ENCODE measurements at regions not wholly inside any gene's neighbourhood (a gene's known extent, or its start where the extent isn't known, plus 50 kb on each side); places are given as distances from the start of the nearest gene placed in this dataset.
"Not testable (repeated sequence)": the region's sequence is repeated elsewhere in the genome, so short reads cannot be mapped to it uniquely, and the experiment has no call there.

DNA sequence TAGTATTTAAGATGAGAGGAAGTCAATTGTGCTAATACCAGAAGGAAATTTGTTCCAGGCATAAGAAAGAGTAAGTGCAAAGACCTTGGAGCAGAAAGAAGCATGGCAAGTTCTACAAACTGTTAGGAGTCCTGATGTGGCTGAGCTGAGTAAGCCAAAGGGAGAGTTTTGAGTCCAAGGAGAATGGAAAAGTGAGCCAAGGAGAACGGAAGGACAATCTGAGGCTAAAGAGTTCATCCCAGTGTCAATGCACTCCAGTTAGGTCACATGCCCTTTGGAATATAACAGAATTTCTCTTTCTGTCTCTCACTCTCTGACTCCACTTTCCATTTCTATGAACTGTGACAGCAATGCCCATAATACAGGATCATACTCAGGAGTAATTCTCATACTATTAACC is 224.7 kb downstream of the CAAP1 start:
- DNase-seq (ENCODE audit: low spot score) = no peak

DNA sequence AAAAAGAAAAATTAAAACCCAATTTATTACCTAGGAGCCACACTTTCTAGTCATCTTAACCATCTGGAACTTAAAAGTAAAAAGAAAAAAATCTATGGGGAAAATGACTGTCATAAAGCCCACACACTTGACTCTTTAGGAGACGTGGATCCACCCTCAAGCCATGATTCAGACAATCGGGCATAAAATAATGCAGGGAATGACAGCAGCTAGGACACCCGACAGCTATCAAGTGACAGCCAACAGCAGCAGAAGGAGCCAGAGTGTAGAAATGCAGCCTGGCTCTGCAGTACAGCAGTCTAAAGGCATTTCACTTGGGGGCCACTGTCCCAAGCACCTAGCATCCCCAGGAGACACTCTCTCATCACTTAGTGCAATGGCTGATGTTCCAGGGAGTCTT is 226.9 kb downstream of the CAAP1 start:
- DNase-seq (ENCODE audit: low spot score) = no peak

DNA sequence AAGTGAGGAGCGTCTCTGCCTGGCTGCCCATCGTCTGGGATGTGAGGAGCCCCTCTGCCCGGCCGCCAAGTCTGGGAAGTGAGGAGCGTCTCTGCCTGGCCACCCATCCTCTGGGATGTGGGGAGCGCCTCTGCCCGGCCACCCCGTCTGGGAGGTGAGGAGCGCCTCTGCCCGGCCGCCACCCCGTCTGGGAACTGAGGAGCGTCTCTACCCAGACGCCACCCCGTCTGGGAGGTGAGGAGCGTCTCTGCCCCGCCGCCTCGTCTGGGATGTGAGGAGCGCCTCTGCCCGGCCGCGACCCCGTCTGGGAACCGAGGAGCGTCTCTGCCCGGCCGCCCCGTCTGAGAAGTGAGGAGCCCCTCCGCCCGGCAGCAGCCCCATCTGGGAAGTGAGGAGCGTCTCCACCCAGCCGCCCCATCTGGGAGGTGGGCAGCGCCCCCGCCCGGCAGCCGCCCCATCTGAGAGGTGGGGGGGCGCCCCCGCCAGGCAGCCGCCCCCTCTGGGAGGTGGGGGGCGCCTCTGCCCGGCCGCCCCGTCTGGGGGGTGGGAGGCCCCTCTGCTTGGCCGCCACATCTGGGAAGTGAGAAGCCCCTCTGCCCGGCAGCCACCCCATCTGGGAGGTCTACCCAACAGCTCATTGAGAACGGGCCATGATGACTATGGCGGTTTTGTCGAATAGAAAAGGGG is 228.4 kb downstream of the CAAP1 start:
- DNase-seq (ENCODE audit: low spot score) = not testable (repeated sequence)

DNA sequence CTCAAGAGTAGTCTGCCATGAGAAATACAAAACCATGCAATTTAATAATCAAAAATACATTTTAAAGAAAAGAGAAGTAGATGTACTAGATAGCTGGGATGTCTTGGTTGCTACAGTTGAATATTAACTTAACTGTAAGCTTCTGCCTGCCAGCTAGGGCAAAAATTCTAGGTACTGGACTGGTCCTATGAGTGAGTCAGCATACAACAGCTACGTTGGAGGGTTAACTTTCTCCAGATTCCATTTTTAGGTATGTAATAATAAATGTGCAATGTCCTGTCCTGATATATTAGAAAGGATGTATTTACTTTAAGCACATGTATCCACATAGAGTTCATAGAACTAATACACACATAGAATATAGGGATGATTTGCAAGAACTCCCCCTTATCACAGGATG is 230.1 kb downstream of the CAAP1 start:
- DNase-seq (ENCODE audit: low spot score) = no peak

DNA sequence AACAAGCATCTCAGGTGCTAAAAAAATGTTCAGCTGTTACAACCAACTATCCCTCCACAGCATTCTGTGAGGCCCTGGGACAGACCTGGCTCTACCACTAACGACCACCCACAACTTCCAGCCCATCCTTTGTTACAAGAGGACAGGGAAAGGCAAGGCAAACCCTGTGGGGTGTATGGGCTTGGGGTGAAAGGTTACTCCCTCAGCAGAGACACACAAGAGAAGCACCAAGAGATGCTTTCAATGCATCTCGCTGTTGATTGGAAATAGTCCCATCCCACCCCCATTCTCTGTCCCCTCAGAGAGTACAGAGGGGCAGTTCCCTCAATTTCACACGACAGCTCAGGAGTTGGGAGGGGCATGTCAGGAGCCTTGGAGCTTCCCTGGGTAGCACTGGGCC is 234.1 kb downstream of the CAAP1 start:
- no peak for DNase-seq (ENCODE audit: low spot score)

DNA sequence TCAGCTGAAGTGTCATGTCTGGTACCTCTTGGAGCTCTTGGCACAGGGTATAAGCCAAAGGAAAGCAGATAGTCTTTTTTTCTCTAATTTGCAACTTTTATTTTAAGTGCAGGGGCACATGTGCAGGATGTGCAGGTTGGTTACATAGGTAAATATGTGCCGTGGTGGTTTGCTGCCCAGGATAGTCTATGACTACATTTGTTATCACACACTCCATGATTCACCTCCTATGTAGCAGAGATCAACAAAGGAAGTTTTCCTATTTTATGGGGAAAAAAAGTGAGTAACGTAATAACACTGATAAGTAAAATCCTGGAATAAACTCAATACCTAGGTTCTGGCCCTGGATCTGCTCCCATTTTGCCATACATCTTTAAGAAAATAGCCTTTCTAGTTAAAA is 234.6 kb downstream of the CAAP1 start:
- no peak for DNase-seq (ENCODE audit: low spot score)

DNA sequence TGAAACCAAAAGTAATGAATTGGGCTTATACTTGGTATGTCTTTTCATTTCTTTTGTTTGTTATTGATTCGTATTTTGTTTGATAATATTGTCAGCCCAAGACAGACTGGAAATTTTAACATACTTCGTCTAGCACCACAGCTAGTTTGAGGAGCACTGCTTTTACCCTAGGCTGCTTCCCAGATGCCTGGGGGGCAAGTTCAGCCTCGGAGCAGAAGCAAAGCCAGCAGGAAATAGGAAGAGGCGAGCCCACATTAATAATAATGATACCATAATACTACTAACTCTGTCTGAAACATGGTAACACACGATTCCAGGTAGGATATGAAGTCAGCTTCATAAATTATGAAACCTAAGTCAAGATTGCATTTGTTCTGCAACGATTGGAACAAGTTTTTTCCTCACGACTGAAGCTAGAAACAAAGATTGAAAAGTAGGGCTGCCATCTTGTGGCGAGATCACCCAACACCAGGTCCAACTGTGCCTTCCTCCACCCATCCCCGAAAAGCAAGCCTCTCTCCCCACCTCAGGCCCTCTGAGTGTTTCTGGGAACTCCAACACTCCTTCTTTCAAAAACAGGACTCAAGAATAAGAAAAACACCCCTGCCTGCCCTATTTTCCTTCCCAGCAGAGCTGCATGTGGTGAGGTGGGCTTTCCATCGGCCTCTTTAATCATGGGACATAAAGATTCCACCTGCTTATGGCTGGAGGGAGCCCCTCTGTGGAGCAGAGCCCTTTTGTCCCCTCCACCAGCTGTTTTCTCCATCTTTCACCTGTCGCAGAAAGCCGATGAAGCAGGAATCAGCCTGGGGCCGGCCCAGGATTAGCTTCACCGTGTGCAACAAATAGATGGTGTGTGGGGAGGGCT is 236.4 kb downstream of the CAAP1 start:
- no peak for DNase-seq (ENCODE audit: low spot score)

DNA sequence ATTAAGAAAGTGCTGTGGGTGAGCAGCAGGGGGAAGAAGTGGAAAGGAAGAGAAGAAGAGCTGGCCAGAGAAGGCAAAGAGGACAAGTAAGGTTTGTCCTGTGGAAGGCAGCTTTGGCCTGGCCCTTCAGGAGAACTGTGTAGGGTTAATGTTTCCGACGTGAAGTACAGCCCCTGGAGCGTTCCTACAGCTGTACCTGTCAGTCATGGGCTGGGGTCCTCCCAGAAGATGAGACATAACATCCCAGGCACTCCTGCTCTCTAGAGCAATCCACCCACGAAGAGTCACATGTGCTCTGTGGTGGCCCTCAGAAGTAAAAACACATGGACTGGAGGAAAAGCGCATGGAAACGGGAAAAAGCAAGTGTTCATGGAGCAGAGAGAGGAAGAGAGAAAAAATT is 237.4 kb downstream of the CAAP1 start:
- no peak for DNase-seq (ENCODE audit: low spot score)

DNA sequence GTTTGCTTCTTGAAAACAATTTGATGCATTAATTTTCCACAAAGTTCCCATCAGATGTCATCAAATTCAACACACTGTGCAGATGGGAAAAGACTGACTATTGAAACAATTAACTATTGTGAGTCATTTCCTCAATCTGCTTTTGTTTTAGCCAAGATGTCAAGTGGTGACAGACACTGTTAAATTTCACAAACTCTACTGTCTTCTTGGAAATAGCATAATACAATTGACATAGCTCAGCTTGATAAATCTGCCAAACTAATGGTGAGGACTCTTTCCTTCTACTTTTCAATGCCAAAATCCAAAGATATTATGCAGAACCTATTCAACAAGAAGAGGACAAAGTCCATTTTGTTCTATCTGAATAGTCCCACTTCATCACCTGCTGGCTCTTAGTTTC is 242.3 kb downstream of the CAAP1 start:
- DNase-seq (ENCODE audit: low spot score) = no peak

DNA sequence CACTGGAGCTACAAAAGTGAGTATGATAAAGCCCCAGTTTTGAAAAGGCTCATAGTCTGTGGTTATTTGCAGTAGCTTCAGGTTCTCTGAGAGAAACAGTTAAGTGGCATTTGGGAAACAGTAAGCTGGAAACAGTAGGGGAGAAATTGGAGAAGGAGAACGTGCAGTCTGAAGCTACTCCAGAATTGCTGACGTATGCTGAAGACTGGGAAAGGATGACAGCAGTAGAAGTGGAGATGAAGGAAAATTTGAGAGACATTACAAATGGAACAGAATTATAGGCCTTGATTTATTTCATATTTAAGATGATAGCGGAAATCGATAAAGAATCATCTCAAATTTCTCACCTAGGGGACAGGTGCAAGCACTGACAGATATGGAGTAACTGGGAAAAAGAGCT is 248.8 kb downstream of the CAAP1 start:
- no peak for DNase-seq (ENCODE audit: low spot score)

DNA sequence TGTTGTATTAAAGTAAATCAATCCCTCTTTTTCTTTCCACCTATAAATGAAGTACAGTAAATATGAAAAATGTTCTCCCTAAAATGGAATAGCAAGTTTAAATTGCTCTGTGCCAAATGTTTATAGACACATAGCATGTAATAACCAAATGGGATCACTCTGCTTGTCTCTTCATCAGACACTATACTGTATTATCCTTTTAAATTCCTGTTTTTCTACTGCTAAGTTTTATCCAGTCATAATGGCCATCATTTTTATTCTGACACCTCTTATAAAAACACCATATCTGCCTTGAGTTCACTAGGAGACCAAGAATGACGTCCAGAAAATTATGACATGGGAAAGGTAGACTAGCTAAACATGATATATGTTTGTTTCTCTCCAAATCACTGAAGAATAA is 252.8 kb downstream of the CAAP1 start:
- no peak for DNase-seq (ENCODE audit: low spot score)

DNA sequence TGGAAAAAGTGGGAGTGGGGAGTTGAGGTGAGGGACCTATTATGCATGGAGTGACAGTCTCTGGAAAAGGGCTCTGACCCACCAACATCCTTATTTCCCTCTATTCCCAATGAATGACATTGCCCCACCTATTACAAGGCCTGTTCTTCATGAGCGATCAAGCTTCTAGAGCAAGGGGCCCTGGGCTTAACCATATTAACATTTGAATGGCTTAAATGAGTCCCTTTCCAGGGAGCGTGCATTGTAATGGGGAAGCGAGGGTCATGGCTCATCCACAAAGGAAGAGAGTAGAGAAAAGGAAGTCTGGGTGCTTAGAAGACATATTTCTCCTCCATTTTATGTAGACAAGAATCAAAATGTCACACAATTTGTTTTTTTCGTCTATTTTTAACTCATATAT is 255.5 kb downstream of the CAAP1 start:
- DNase-seq (ENCODE audit: low spot score) = no peak

DNA sequence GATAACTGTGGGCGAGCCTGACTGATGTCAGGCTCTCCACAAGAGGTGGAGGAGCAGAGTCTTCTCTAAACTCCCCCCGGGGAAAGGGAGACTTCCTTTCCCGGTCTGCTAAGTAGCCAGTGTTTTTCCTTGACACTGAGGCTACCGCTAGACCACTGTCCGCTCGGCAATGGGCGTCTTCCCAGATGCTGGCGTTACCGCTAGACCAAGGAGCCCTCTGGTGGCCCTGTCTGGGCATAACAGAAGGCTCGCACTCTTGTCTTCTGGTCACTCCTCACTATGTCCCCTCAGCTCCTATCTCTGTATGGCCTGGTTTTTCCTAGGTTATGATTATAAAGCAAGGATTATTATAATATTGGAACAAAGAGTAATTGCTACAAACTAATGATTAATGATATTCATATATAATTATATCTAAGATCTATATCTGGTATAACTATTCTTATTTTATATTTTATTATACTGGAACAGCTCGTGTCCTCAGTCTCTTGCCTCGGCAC is 278.7 kb downstream of the CAAP1 start:
- DNase-seq (ENCODE audit: low spot score) = not testable (repeated sequence)

DNA sequence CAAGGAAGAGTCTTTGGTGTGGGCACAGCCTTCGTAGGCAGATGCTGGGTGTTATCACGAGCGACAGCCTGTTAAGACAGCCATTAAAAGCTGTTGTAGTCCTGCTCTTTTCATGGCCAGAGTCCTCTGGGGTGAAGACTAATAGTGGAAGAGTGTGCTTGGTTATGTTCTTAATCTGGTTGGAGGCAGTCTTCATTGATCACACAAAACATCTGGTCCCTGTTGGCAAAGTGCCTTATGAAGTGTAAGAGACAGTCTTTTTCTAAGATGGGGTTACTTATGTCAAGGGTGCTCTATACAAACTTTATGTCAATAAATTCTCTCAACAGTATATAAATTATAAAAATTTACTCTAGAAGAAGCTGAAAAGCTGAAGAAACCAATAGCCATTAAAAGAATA is 280.4 kb downstream of the CAAP1 start:
- DNase-seq (ENCODE audit: low spot score) = no peak

DNA sequence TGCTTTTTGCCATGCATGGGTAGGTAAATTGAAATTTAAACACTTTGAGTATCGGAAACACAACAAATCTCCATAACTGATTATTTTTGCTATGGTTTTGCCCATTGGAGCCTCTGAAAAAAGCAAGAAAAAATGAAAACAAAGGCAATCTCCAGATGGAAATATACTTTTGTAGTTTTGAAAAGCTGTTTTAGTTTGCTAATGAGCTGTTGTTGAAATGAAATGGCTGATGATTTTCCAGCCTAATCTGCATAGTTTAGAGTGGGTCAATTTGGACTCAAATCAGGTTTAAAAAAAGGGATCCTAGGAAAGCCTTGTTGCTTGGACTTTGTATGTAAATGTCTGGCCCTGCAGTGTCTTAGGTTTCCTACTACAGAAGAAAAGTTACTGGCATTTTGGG is 285.8 kb downstream of the CAAP1 start:
- no peak for DNase-seq (ENCODE audit: low spot score)

DNA sequence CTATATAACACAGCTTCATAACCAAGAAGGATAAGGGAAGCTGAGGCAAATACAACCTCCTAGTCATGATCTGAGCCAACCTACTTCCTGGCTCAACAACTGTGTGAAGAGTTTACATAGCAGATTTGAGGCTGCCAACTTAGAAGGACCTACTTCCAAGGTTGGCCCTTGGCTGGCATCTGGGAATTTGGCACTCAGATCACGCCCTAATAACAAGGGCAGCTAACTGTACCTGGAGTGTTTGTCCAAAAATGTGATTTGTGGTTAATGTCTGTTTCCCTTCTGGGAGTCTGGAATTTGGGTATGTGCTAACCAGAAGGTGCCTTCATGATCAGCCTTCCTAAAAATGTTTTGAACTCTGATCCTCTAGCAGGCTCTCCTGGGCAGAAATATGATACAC is 287.2 kb downstream of the CAAP1 start:
- no peak for DNase-seq (ENCODE audit: low spot score)

DNA sequence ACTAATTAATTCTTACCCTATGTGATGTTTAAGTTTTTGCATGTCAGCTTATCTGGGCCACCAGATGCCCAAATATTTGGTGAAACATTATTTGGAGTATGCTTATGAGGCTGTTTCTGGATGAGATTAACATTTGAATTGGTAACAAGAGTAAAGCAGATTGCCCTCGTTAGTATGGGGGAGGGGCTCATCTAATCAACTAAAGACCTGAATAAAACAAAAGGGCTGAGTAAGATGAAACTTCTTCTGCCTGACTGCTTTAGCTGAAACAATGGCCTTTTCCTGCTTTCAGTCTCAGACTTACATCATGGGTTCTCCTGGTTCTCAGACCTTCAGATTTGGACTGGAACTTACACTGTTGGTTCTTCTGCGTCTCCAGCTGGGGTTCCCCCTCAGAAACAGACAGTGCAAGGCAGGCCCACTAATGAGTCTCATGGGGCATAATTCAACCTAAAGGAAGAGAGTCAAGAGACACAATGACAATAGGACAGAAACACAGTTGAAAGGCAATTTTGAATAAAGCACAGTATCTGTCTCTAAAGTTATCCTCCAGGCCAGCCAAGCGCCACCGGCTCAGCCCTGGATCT is 288.4 kb downstream of the CAAP1 start:
- DNase-seq (ENCODE audit: low spot score) = no peak

DNA sequence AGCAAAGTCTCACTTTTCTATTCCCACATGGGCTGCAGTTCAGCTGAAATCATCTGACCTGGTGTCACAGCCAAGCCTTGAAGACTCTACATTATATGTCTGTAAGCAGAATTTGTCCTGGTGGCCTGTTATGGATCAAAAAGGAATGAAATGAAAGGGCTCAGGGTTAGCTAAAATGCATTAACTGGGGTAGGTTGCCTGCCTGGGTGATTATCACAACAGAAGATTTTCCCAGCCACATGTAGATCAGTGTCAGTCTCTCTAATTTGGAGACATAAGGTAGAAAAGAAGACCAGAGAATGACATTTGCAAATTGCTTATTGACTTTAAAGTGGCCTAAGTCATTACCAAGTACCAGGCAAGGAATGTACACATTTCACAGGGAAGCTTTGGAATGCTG is 289.0 kb downstream of the CAAP1 start:
- DNase-seq (ENCODE audit: low spot score) = no peak

DNA sequence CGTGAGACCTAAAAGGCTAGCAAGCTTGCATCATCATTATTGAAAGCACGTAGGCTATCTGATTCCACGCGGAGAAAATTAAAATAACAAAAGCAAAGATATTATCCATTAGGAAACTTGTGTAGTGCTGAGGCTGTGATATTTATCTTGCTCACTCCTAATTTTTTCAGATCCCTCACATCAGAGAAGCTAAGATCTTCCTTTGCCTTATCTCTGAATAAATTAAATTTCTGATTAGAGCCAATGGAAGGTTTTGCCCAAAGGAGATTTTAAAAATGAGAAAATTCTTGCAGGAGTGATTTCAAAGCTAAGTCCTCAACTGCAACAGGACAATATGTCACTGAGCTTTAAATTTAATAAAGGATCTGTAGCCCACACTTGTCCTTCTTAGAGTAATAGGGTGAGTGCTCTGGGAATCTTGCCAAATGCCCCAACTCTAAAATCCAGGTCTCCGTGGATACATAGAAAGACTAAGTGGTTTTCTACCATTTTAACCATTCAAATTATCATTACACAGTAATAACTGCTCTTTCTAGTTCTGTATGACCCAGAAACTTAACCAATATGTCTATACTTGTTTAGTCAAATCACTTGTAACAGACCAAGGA is 295.0 kb downstream of the CAAP1 start:
- DNase-seq (ENCODE audit: low spot score) = no peak

DNA sequence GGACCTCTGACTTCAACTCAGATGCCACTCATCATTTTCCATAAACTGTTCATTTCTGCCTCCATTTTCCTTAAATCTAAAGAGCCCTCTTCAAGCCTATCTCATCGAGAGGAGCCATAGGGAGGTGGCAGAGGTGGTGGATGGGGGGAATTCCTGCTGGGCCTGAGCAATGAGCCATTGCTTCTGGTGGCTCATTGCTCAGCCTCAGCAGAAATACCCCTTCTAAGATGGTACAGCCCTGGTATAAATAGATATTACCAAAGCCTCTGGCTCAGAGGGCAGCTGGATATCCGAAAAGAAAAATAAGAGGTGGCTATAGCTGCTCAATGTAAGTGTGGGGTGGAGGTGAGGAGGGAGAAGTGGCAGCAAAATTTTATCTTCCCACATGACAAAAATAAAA is 313.5 kb downstream of the CAAP1 start:
- no peak for DNase-seq (ENCODE audit: low spot score)

DNA sequence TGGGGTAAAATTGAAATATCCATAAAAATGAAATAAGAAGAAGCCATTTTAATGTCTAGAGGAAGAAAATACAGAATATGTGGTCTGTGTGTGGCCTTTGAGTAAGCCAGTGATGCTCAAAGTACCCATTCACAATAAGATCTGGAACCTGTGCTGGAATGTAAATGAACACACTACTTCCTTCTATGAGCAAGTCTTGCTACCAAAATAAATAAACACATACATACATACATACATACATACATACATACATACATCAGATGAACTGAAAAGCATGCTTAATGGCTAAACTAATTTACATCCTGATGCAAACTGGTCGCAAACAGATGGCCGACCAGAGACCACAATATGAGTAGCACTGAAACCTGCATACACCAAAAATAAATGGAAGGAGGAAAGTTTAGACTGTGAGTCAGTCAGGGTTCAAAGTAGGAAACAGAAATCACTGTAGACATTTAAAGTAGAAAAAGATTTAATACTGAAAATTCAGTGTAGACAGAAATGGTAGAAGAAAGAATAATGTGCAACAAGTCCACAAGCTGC is 317.6 kb downstream of the CAAP1 start:
- no peak for DNase-seq (ENCODE audit: low spot score)

DNA sequence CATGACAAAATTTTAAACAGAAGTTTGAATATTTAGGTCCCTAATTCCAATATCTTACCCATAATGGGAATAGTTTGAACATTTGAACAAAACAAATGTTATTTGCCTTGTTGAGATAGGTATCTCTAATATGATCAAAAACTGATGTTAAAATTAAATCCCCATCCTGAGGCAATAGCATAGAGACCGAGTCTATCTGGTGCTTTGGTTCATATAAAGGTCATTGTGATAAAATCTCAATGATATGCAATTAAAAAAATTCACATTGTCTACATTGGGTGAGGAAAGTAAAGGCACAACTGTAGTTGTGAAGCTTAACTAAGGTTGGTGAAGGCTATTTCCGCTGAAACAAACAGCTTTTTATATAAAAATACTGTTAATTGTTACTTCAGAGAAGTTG is 318.3 kb downstream of the CAAP1 start:
- DNase-seq (ENCODE audit: low spot score) = no peak
